ENCODE measurements at regions not wholly inside any gene's neighbourhood (a gene's known extent, or its start where the extent isn't known, plus 50 kb on each side); places are given as distances from the start of the nearest gene placed in this dataset.
"Not testable (repeated sequence)": the region's sequence is repeated elsewhere in the genome, so short reads cannot be mapped to it uniquely, and the experiment has no call there.

DNA sequence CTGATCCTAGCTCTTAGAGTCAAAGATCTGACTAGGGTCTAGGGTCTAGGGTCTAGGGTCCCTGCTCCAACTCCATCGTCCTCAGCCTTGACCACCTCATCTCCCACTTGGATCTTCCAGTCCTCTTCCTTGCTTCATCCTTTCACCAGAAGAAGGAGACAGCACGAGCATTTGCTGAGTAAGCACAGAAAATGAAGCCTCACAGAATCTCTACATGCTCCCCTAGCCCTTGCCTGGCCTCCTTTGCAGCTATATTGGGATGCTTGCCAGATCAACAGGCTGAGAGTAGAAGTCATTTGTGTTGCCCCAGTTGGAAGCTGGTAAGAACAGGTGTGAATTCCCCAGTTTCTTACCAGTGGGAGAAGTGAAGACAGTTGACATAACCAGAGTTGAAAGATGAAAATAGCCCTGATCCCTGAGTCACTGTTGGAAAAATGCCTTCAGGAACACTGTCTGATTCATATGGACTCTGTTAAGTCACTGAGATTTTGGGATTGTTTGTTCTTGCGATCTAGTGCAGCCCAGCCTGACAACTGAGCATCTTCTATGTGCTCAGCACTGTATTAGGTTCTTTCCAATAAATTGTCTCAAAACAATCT is 552.5 kb downstream of the INSC start:
- DNase-seq: no peak

- DNase-seq: no peak
These were observed 554.0 kb downstream of the INSC start for GRCh38 chr11:15668718-15669117.

GRCh38 chr11:15670520-15671070 is 555.9 kb downstream of the INSC start:
- no peak for DNase-seq

DNA sequence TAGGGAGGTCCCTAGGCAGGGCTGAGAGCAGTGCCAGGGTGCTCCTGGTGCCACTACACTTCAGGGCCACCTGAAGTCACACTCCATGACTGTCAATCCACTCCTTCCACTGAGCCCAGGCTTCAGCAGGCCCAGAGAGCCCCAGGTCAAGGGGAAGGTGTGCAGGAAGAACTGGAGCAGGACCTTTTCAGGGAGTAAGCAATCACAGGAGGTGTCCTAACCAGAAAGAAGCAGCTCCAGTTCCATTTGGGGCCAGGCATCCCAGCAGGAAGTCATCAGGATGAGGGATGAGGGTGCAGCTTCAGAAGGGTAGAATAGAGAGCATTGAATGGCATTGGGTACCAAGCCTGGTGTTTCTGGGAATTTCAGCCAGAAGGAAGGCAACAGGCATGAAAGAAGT is 556.5 kb downstream of the INSC start:
- no peak for DNase-seq

DNA sequence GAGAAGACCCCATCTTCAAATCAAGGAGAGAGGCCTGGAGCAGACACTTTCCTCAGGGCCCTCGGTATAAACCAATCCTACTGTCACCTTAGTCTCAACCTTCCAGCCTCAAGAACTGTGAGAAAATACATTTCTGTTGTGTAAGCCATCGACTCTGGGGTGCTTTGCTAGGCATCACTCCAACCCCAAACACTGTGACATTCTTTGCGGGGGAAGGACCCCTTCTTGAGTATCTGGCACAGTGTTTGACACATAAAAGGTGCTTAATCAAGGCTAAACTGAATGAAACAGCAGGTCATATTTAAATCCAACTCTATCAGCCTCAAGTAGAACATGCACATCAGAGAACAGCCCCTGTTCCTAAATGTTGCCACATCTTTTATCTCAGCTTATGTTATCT is 558.1 kb downstream of the INSC start:
- DNase-seq: no peak

- no peak for DNase-seq
These were observed 558.7 kb downstream of the INSC start for GRCh38 chr11:15673408-15673831.

GRCh38 chr11:15674756-15675155 is 560.0 kb downstream of the INSC start:
- no peak for DNase-seq

- DNase-seq: no peak
These were observed 561.0 kb downstream of the INSC start for GRCh38 chr11:15675683-15676082.

DNA sequence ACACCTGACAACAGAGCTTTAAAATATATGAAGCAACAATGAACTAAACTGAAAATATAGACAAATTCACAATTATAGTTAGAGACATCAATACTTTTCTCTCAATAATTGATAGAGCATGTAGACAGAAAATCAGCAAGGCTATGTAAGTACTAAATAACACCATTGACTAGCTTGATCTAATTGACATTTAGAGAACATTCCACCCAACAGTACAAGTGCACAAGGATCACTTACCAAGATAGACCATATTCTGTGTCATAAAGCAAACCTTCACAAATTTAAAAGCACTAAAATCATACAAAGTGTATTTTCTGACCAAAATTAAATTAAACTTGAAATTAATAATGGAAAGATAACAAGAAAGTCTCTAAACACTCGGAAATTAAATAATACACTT is 562.5 kb downstream of the INSC start:
- no peak for DNase-seq

GRCh38 chr11:15683528-15683927 is 568.8 kb downstream of the INSC start:
- DNase-seq: no peak

DNA sequence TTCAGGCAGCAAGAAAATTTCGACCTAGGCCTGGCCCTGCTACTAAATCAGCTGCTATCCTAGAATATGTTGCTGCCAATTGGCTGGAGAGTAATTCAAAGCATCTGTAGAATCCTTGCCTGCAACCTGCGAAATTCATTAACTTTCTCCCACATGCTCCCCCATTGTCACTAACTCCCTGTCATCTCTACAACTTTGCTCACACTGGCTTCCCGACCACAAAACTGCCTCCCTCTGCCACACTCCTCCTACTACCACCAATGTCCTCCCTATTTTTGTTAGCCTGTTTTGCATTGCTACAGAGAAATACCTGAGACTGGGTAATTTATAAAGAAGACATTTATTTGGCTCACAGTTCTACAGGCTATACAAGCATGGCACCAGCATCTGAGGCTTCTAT is 570.6 kb downstream of the INSC start:
- no peak for DNase-seq

- DNase-seq: not testable (repeated sequence)
These were observed 571.5 kb downstream of the INSC start for GRCh38 chr11:15686259-15686658.

- no peak for DNase-seq
These were observed 572.6 kb downstream of the INSC start for GRCh38 chr11:15687342-15687741.

DNA sequence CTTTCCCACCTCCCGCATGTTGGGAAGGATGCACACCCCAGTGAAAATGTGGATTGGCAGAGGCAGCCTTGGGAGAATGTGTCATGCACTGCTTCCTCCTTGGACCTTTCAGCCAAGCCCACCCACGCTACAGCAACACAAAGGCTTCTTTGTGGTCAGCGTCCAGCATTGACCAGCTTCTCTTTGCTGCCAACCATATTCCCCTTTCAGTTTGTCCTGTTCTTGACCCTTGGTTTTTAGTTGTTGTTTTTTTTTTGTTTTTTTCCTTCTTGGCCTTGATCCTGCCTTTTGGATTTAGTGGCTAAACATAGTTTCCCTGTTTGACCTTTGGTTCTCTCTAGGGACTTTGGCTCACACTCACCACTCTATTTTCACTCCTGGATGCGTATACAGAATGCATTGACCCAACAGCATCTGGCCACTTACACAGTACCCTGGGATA is 573.6 kb downstream of the INSC start:
- DNase-seq: no peak

DNA sequence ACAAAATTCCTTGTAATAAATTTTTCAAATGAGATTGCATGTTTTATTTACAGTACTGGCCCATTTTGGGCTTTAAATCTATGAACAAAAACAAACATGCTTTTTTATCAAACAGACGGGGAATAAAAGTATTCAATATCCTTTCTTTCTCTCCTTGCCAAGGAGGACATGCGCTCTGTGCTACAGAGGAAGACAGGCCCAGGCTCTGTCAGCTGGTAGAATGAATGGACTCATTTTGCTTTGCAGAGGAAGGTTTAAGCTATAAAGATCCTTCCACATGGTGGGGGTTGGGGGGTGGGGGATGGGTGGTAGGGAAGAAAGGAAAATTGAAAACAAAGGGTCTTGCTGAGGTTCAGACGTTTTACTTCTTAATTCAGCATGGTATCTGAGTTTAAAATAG is 575.6 kb downstream of the INSC start:
- no peak for DNase-seq

GRCh38 chr11:15692739-15693138 is 578.0 kb downstream of the INSC start:
- DNase-seq: no peak

- DNase-seq: no peak
These were observed 580.5 kb downstream of the INSC start for GRCh38 chr11:15695096-15695721.

DNA sequence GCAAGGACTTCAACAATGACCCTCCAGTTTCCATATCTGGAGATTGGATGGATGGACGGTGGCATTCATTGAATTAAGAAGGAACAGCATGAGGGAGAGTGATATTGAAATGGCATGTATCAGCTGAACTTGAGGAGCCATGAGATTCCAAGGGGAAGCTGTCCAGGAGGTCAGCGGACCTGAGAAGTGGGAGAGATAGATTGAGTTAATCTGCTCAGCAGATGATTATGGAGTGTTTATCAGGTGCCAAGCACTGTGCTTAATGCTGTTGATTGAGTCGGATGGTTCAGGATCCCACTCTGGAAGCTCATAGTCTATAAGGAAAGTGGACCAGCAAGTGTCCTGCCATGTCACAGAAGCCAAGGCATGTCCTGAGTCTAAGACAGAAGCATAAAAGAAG is 581.3 kb downstream of the INSC start:
- no peak for DNase-seq

DNA sequence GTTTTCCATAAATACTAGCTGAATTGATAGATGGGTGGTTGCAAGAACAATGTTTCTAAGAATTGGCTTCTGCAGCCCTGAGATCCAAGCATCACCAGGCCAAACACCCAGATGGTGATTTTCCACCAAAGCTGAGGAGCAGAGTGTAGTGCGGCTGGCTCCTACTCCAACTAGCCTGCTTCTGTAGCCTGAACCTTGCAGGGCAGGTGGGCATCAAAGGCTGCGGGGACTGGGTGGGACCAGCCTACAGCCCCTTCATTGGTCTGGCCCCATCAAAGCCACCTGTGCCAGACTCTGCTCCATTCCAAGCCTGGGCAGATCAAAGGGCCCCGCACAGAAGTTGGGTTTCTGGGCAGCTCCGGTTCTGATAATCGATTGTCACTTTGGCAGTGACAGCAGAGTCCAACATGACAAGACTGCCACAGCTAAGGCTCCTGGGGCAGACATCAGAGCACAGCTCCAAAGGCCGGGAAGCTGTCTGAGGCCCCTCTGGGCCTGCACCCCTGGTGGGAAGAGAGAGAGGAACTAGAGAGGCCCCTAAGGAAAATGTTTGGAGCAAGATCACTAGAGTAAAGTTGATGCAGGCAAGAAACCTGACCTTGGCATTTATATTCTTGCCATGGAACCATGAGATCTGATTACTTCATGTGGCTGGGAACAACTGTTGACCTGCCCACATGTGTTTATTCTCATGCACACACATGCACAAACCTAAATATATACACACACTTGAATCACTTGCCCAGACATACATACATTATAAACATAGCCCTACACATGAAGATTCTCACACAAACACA is 582.9 kb downstream of the INSC start:
- no peak for DNase-seq

DNA sequence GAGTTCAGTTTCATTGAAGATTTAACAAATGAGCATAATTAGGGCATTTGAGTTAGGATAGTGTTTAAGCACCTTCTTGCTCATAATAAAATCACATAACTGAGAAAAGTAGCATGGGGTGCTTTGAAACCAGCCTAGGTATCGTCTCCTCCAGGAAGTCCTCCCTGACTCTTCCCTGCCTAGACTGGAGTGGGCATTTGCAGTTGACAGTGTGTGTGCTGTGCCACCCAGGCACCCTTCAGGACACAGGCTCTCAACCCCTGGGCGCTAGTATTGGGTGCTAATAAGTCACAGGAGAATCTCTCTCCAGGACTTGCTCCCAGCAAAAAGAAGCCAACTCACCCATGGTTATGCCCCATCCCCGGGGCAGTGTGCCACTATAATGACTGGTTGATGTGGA is 584.1 kb downstream of the INSC start:
- DNase-seq: no peak

- no peak for DNase-seq
These were observed 585.3 kb downstream of the INSC start for GRCh38 chr11:15699978-15700377.

DNA sequence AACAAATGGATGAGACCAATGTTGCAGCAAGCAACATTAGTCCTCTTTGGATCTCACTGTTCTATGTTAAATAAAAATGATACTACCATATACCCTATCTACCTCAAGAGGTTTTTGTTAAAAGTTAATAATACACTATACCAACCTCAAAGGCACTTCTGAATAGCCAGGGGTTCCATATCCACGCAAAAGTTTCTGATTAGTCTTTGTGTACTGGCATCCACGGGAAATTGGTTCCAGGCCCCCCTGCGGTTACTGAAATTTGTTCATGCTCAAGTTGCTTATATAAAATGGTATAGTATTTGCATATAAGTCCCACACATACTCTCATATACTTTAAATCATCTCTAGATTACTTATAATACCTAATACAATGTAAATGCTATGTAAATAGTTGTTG is 585.7 kb downstream of the INSC start:
- DNase-seq: no peak

DNA sequence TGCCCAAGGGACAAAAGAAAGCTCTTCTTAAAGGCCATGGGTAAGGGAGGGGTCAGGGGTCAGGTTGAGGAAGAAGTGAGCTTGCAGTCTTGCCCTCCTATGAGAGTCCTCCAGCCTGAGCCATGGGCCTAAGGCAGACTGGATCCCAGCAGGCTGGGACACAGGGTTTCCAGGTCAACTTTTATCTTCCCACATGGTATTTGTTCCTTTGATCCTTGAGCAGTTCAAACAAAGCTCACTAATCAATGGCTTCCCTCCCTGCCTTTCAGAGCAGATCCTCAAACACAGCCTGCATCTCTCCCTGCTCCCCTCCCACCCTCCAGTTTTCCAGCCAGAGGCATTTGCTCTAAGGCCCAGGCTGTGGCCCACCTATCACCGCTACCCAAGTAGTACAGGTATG is 589.3 kb downstream of the INSC start:
- no peak for DNase-seq

- no peak for DNase-seq
These were observed 589.8 kb downstream of the INSC start for GRCh38 chr11:15704556-15704955.

Measured in activated CD8-positive, alpha-beta memory T cell treated with anti-CD3 and anti-CD28 coated beads, Interleukin-2, amount 50 U/mL, for 4 hours (primary cell).